Amniotic stem cell (primary cell): ENCODE measurements at regions not wholly inside any gene's neighbourhood (a gene's known extent, or its start where the extent isn't known, plus 50 kb on each side); places are given as distances from the start of the nearest gene placed in this dataset.

Experiments
- DNase-seq: peaks from one replicate; lab custom pipeline; 2025; lab: John Stamatoyannopoulos, UW

DNA sequence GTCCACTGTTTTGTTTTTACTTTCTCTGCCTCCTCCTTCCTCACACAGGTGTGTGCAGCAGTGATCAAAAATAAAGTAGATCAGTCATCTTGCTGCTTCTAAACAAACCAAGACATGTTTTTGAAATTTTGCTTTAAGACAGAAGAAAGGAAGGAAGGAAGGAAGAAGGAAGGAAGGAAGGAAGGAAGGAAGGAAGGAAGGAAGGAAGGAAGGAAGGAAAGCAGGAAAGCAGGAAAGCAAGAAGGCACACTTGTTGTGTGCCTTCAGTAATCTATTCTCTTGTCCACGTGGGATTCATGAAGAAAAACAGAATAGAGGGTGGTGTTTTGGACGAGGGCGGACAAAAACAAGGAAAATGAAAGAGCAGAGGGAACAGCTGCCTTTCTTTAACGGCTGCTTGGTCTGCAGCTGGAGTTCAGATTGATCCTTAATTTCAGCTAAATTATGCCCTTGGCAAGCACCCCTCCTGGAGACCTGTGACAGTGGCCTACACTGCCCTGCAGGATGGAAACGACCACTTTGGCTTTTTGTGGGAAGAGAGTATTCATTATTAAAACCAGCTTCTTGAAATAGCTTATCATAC, 188.5 kb upstream of the IRX3 start:
- no peak for DNase-seq

GRCh38 chr16:54473226-54473993, 186.8 kb upstream of the IRX3 start:
- DNase-seq = no peak

GRCh38 chr16:54467398-54467797, 180.8 kb upstream of the IRX3 start:
- DNase-seq = no peak

- DNase-seq = no peak
Observed at GRCh38 chr16:54466233-54466632, 179.6 kb upstream of the IRX3 start.

DNA sequence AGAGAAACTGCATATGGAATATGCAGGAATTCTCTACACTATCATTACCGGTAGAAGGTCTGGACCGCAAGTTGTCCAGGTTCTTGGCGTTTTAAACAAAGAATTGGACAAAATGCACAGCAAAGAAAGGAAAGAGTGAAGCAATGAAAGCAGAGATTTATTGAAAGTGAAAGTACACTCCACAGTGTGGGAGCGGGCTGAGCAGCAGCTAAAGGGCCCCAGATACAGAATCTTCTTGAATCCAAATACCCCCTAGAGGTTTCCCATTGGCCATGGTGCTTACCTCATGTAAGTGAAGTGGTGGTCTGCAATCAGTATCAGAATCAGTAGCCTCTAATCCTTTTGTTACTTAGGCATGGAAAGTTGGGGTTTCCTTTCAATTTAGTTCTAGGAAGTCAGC, 178.5 kb upstream of the IRX3 start:
- DNase-seq = no peak

DNA sequence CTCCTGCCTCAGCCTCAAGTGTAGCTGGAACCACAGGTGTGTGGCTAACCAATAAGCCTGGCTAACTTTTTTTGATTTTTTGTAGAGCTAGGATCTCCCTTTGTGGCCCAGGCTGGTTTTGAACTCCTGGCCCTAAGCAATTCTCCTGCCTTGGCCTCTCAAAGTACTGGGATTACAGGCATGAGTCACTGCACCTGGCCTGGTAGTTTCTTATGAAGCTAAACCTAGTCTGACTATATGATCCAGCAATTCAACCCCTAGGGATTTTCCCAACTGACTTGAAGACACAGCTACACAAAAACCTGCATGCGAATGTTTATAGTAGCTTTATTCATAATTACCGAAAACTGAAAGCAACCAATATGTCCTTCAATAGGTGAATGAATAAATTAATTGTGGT, 176.2 kb upstream of the IRX3 start:
- no peak for DNase-seq

DNA sequence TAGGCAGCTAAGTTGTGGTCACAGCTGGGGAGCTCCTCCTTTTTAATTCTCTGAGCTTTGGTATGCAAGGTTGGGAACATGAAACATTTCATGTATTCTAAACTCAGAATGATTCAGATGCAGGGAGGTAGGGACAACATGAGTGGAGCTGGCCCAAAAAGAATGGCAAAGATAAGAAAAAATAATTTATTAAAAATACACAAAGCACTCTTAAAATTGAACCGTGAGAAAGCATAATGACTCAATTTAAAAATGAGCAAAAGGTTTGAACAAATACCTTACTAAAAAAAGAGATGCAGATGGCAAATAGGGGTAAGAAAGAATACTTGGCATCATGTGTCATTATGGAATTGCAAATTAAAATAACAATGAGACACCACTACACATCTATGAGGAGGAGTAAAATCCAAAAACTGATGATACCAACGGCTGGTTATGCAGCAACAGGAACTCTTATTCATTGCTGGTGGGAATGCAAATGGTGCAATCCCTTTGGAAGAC, 175.6 kb upstream of the IRX3 start:
- DNase-seq = no peak

DNA sequence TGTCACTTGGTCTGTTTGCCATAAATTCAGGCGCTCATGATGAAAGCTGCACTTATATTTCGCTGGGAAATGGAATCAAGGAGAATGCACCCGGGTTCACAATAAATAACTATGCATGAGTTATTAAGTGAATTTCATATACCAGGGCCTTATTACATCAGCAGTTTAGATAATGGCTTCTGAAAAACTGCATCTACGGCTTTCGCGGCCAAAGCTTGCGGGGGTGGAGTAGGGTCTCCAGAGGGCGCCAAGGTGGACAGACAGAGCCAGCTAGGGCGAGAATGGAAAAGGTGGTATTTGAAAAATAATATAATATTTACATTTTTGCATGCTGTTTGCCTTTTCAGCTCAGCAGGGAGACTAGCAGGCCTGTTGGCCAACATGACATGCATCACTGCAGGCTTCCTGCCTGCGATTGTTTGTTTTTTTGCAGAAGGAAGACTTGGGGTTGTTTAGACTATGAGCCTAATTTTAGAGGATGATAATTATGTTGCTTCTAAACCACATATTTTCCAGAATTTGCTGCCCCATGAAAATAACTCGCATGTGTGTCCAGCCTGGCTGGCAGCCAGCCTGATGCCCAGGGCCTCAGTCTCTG, 173.8 kb upstream of the IRX3 start:
- no peak for DNase-seq

GRCh38 chr16:54459509-54460262, 173.1 kb upstream of the IRX3 start:
- DNase-seq = no peak

DNA sequence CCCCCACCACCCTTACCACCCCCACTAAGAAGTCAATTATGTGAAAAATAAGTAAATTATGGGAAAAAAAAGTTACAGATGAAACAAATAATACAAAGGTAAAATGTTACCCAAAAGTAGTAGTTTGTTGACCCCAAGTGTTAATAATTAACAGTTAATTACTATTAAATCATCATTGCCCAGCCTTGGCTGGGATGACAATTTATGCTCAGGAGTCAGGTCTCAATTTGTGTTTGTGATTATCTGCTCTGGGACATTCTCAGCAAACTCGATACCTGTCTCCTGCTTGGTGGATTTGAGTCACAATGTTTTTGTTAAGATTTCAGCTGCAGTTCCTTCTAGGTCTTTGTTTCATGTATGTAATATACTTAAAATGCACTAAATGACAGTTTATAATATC, 172.3 kb upstream of the IRX3 start:
- DNase-seq = no peak

DNA sequence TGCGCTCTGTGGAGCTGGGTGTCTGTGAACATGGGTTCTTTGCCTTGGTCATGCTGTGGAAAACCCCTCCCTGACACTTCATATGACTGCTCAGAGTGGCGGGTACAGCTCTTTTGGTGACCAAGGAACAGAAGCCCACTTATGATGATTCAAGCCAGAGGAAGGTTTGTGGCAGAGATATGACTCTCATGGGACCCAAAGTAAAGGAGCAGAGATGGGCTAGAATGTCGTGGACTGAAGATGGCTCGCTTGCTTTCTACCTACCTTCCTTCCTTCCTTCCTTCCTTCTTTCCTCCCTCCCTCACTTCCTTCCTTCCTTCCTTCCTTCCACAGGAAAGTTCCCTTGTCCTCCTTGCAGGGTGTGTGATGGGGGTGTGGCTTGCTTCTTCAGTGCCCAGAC, 169.7 kb upstream of the IRX3 start:
- DNase-seq = no peak

- no peak for DNase-seq
Observed at GRCh38 chr16:54455030-54455725, 168.6 kb upstream of the IRX3 start.

GRCh38 chr16:54454616-54455015, 168.0 kb upstream of the IRX3 start:
- DNase-seq = no peak

GRCh38 chr16:54453871-54454270, 167.3 kb upstream of the IRX3 start:
- DNase-seq = no peak

DNA sequence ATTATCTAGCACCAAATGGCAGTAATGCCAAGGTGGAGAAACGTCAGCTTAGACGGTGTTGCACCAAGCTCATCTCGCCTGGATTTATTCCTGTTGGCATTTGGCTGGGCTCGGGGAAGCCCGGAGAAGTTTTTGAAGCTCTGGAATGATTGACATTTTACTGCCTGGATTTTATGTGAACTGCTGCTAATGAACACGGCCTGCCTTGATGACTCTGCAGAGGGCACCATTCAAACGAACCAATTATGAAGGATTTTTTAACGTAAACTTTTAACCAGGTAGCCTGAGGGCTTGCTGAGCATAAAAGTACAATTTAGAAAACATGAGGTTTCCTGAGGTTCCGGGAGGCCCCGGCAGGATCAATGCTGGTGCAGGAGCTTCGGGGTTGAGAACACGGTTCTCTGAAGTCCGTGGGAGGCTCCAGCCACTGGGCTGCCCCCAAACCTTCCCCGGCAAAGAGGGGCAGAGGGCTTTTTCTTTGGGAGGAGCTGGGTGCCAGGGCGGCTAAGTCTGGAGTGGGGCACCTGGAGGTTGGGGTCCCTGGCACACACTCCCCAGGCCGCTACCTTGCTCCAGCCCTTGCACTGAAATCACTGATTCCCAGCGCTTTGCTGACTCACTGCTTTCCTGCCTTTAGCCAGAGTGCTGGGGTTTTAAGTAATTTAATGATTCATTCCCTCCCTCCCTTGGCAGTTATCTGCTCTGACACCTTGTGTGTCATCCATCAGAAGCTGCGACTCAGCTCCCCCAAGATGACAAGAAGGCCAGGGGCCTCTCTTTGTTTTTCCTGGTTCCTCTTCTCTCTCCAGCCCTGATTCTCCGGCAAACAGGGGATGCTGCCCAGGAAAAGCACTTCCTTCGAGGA, 161.2 kb upstream of the IRX3 start:
- DNase-seq = peak; percentile 83

- no peak for DNase-seq
Observed at GRCh38 chr16:54446639-54447038, 160.1 kb upstream of the IRX3 start.

DNA sequence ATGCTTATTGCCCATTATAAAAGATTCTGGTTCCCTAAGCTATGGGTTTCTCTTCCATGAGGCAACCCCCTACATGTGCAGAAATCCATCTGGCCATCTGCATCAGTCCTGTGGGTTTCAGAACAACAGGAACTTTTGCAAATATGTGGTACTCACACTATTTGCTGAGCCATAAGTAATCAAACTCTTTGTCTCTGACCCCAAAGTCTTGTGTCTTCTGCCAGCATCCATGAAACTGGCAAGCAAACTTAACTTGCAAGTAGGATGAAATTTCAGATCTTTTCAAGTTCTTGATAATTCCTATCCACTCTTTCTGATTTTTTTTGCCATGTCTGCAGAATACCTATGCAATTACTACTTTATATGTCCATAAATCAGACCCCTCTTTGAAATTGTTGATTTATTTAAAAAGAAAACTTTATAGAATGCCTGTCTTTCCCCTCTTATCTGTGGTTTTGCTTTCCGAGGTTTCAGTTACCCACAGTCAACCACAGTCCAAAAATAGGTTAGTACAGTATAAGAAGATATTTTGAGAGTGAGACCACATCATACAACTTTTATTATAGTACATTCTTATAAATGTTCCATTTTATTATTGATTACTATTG, 158.4 kb upstream of the IRX3 start:
- no peak for DNase-seq

DNA sequence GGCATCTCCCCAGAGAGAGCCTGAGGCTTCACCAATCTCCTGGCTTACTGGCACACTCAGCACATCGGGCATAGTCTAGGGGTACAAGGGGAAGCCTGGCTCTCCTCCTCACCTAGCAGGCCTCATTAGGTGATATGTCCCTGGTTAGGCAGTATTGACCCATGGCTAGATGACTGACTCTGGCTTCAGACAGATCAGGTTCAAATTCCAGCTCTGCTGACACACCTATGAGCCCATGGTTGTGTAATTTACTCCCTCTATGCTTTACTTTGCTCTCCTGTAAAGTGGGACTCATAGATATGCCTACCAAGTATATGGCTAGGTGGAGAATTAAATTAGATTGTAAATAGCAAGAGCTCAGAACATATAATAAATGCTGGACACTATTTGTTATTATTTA, 157.3 kb upstream of the IRX3 start:
- no peak for DNase-seq

GRCh38 chr16:54443352-54443751, 156.8 kb upstream of the IRX3 start:
- DNase-seq = no peak

- DNase-seq = no peak
Observed at GRCh38 chr16:54442864-54443263, 156.3 kb upstream of the IRX3 start.

DNA sequence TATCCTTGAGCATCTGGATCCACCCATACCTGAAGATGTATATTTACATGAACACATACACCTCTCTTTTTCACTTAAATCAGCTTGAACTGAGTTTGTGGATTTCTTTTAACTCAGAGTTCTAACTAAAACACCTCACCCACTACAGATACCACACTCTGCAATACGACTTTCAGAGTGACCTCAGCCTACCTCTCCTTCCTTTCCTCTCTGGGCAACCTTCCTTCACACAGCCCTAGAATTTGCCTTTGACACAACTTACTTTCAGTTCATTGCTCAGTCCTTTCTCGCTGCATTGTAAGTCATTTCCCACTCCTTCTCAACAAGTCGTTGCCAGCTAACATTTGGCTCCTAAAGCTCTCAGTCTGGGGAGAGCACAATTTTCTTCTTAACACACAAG, 151.9 kb upstream of the IRX3 start:
- no peak for DNase-seq
